Activated naive CD4-positive, alpha-beta T cell treated with anti-CD3 and anti-CD28 coated beads for 36 hours (primary cell): ENCODE measurements at regions not wholly inside any gene's neighbourhood (a gene's known extent, or its start where the extent isn't known, plus 50 kb on each side); places are given as distances from the start of the nearest gene placed in this dataset.

Source experiments
- CTCF ChIA-PET: fragments of 350-600 bp; sonication (Branson Sonifier 250); formaldehyde crosslinking; loops from one replicate; lab custom pipeline; 2021; ENCODE audit warnings: antibody characterized with exemption; lab: Charles Lee
- DNase-seq: peaks from one replicate; pipeline ENCODE4 v3.0.0-alpha.2; 2020
- H3K27ac Mint-ChIP-seq: one replicate; pipeline ENCODE4 v1.8.0; 2021; ENCODE audit warnings: mild to moderate bottlenecking, mixed read lengths
- H3K27me3 Mint-ChIP-seq: one replicate; pipeline ENCODE4 v1.8.0; 2021; ENCODE audit warnings: low read depth, mixed read lengths
- H3K36me3 Mint-ChIP-seq: one replicate; pipeline ENCODE4 v1.8.0; 2021; ENCODE audit warnings: low read depth, mixed read lengths
- H3K4me1 Mint-ChIP-seq: one replicate; pipeline ENCODE4 v1.8.0; 2021; ENCODE audit warnings: low read depth, mixed read lengths
- H3K4me3 Mint-ChIP-seq: one replicate; pipeline ENCODE4 v1.8.0; 2021; ENCODE audit warnings: mild to moderate bottlenecking, moderate library complexity, mixed read lengths
- H3K9me3 Mint-ChIP-seq: one replicate; pipeline ENCODE4 v1.8.0; 2021; ENCODE audit warnings: mixed read lengths
- intact Hi-C: fragments of 100-400 bp; cut with micrococcal nuclease; formaldehyde crosslinking; loops from one replicate; pipeline ENCODE4 v1.15.1; 2023

- no peak for DNase-seq
- no peak overlapping the region for H3K4me3 Mint-ChIP-seq
- no peaks in the 10 kb centered on the region for H3K4me1 Mint-ChIP-seq
- no peak overlapping the region for H3K27ac Mint-ChIP-seq
- H3K9me3 Mint-ChIP-seq = peaks cover 26% of the 10 kb centered on the region
- CTCF ChIA-PET = no interaction called here
- no peaks in the 10 kb centered on the region for H3K36me3 Mint-ChIP-seq
- intact Hi-C loops = no loop called here
- peaks cover 2% of the 10 kb centered on the region for H3K27me3 Mint-ChIP-seq
These were observed 65.4 kb upstream of the NNAT start for GRCh38 chr20:37455659-37456058.

DNA sequence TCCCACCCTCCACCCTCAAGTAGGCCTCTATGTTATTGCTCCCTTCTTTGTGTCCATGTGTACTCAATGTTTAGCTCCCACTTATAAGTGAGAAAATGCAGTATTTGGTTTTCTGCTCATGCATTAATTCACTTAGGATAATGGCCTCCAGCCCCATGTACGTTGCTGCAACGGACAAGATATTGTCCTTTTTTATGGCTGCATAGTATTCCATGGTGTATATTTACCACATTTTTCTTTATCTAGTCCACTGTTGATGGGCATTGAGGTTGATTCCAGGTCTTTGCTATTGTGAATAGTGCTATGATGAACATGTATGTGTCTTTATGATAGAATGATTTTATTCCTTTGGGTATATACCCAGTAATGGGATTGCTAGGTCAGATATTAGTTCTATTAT, 64.1 kb upstream of the NNAT start:
- Mint-ChIP-seq H3K27ac (no peak overlapping the region), H3K36me3 (no peaks in the 10 kb centered on the region), H3K9me3 (peaks cover 26% of the 10 kb centered on the region), H3K4me3 (no peak overlapping the region), H3K27me3 (peaks cover 2% of the 10 kb centered on the region), H3K4me1 (no peaks in the 10 kb centered on the region)
- intact Hi-C loops = no loop called here
- DNase-seq = no peak
- CTCF ChIA-PET = no interaction called here

- no peaks in the 10 kb centered on the region for H3K4me1 Mint-ChIP-seq
- intact Hi-C loops = no loop called here
- H3K4me3 Mint-ChIP-seq = no peak overlapping the region
- DNase-seq = no peak
- no peak overlapping the region for H3K27ac Mint-ChIP-seq
- CTCF ChIA-PET = no interaction called here
- peaks cover 26% of the 10 kb centered on the region for H3K9me3 Mint-ChIP-seq
- no peaks in the 10 kb centered on the region for H3K36me3 Mint-ChIP-seq
- peaks cover 2% of the 10 kb centered on the region for H3K27me3 Mint-ChIP-seq
These were observed 63.1 kb upstream of the NNAT start for GRCh38 chr20:37457921-37458320.

GRCh38 chr20:37458761-37459160, 62.3 kb upstream of the NNAT start:
- Mint-ChIP-seq H3K9me3 (peaks cover 25% of the 10 kb centered on the region), H3K4me1 (no peaks in the 10 kb centered on the region), H3K27ac (no peak overlapping the region), H3K4me3 (no peak overlapping the region), H3K27me3 (peaks cover 2% of the 10 kb centered on the region), H3K36me3 (no peaks in the 10 kb centered on the region)
- intact Hi-C loops = no loop called here
- DNase-seq = no peak
- CTCF ChIA-PET = no interaction called here

- no peak overlapping the region for H3K4me3 Mint-ChIP-seq
- CTCF ChIA-PET = no interaction called here
- H3K27ac Mint-ChIP-seq = no peak overlapping the region
- peaks cover 8% of the 10 kb centered on the region for H3K9me3 Mint-ChIP-seq
- DNase-seq = no peak
- peaks cover 2% of the 10 kb centered on the region for H3K27me3 Mint-ChIP-seq
- no peaks in the 10 kb centered on the region for H3K4me1 Mint-ChIP-seq
- no peaks in the 10 kb centered on the region for H3K36me3 Mint-ChIP-seq
- intact Hi-C loops = no loop called here
These were observed 59.6 kb upstream of the NNAT start for GRCh38 chr20:37461405-37461804.

- intact Hi-C loops = no loop called here
- H3K27ac Mint-ChIP-seq = no peak overlapping the region
- peaks cover 4% of the 10 kb centered on the region for H3K27me3 Mint-ChIP-seq
- peaks cover 2% of the 10 kb centered on the region for H3K9me3 Mint-ChIP-seq
- DNase-seq = no peak
- H3K4me1 Mint-ChIP-seq = no peaks in the 10 kb centered on the region
- CTCF ChIA-PET = interaction anchor here (1.1 kb wide), 1 partner anchor 274 kb away, joined by 4 read pairs; no protein-coding TSS in a partner anchor
- H3K4me3 Mint-ChIP-seq = no peak overlapping the region
- no peaks in the 10 kb centered on the region for H3K36me3 Mint-ChIP-seq
These were observed 57.1 kb upstream of the NNAT start for GRCh38 chr20:37463726-37464494.

GRCh38 chr20:37464611-37465010, 56.4 kb upstream of the NNAT start:
- peaks cover 2% of the 10 kb centered on the region for H3K9me3 Mint-ChIP-seq
- peaks cover 4% of the 10 kb centered on the region for H3K27me3 Mint-ChIP-seq
- no peak overlapping the region for H3K4me3 Mint-ChIP-seq
- no peak overlapping the region for H3K27ac Mint-ChIP-seq
- no peak for DNase-seq
- intact Hi-C loops = no loop called here
- CTCF ChIA-PET = interaction anchor here (1.1 kb wide), 1 partner anchor 274 kb away, joined by 4 read pairs; no protein-coding TSS in a partner anchor
- H3K36me3 Mint-ChIP-seq = no peaks in the 10 kb centered on the region
- H3K4me1 Mint-ChIP-seq = no peaks in the 10 kb centered on the region
